ENCODE measurements at regions not wholly inside any gene's neighbourhood (a gene's known extent, or its start where the extent isn't known, plus 50 kb on each side); places are given as distances from the start of the nearest gene placed in this dataset.

DNA sequence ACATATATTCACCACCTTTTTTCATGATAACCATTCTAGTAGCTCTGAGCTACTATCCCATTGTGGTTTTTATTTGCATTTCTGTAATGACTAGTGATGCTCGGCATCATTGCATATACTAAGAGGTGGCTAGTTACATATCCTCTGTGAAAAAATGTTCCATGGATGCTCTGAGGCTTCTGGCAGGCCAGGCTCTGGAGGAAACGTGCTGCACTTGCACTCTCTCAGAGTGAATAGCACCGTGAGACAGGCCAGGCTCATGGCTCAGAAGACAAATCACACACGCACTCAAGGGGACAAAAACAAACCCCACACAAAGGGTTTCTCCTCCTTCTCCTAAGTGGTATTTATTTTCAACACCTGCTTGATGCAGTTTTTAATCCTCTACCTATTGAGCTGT lies 1085.3 kb upstream of the CNTNAP5 start:
- no peak overlapping the region for H3K4me3 ChIP-seq
- no peak overlapping the region for H3K27ac ChIP-seq
- no peaks in the 10 kb centered on the region for H3K4me1 ChIP-seq (ENCODE audit: low read depth)
- H3K36me3 ChIP-seq, result no peaks in the 10 kb centered on the region
- TF ChIP-seq, protein P1, sequence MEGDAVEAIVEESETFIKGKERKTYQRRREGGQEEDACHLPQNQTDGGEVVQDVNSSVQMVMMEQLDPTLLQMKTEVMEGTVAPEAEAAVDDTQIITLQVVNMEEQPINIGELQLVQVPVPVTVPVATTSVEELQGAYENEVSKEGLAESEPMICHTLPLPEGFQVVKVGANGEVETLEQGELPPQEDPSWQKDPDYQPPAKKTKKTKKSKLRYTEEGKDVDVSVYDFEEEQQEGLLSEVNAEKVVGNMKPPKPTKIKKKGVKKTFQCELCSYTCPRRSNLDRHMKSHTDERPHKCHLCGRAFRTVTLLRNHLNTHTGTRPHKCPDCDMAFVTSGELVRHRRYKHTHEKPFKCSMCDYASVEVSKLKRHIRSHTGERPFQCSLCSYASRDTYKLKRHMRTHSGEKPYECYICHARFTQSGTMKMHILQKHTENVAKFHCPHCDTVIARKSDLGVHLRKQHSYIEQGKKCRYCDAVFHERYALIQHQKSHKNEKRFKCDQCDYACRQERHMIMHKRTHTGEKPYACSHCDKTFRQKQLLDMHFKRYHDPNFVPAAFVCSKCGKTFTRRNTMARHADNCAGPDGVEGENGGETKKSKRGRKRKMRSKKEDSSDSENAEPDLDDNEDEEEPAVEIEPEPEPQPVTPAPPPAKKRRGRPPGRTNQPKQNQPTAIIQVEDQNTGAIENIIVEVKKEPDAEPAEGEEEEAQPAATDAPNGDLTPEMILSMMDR (IDR thresholded peaks at IDR 0.05; ENCODE audit: low read depth, low read length), result no peak
- H3K27me3 ChIP-seq, result no peaks in the 10 kb centered on the region
- H3K9me3 ChIP-seq (ENCODE audit: low read depth), result no peaks in the 10 kb centered on the region
- peak in 1 of 2 donors; percentile 18 for DNase-seq (ENCODE audit: low read depth in 1 of 2, low spot score in 1 of 2)

DNA sequence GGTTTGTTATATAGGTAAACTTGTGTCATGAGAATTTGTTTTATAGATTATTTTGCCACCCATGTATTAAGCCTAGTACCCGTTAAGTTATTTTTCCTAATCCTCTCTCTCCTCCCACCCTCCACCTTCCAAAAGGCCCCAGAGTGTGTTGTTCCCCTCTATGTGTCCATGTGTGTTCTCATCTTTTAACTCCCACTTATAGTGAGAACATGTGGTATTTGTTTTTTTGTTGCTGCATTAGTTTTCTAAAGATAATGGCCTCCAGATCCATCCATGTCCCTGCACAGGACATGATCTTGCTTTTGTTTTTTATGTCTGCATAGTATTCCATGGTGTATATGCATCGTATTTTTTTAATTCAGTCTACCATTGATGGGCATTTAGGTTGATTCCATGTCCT lies 1075.6 kb upstream of the CNTNAP5 start:
- DNase-seq (ENCODE audit: low read depth in 1 of 2, low spot score in 1 of 2), result no peak
- no peak overlapping the region for H3K4me3 ChIP-seq
- TF ChIP-seq, protein P1 (IDR thresholded peaks at IDR 0.05; ENCODE audit: low read depth, low read length), result no peak
- no peaks in the 10 kb centered on the region for H3K9me3 ChIP-seq (ENCODE audit: low read depth)
- no peaks in the 10 kb centered on the region for H3K36me3 ChIP-seq
- H3K4me1 ChIP-seq (ENCODE audit: low read depth), result no peaks in the 10 kb centered on the region
- no peak overlapping the region for H3K27ac ChIP-seq
- no peaks in the 10 kb centered on the region for H3K27me3 ChIP-seq

DNA sequence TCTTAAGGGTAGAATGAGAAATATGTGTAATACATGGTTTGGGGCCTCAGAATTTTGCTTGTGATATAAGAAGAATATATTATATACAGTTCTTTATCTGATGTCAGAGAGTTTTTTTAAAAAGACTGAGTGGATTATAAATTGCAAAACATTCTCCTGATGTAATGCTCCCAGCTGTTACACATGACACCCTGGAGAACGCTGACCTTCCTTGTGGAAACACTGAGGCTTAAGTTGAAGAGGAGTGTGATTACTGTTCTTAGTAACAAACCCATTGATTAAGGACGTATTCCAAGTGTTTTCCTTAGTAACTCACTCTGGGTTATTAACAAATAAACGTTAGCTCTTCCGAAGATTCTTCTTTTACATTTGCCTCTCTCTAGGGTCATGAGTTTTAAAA lies 1069.3 kb upstream of the CNTNAP5 start:
- DNase-seq (ENCODE audit: low read depth in 1 of 2, low spot score in 1 of 2), result peak in 1 of 2 donors; percentile 69
- Histone ChIP-seq H3K4me3 (no peak overlapping the region), H3K9me3 (ENCODE audit: low read depth) (no peaks in the 10 kb centered on the region), H3K27ac (no peak overlapping the region), H3K36me3 (no peaks in the 10 kb centered on the region), H3K27me3 (no peaks in the 10 kb centered on the region), H3K4me1 (ENCODE audit: low read depth) (no peaks in the 10 kb centered on the region)
- TF ChIP-seq, protein P1 (IDR thresholded peaks at IDR 0.05; ENCODE audit: low read depth, low read length), result no peak

DNA sequence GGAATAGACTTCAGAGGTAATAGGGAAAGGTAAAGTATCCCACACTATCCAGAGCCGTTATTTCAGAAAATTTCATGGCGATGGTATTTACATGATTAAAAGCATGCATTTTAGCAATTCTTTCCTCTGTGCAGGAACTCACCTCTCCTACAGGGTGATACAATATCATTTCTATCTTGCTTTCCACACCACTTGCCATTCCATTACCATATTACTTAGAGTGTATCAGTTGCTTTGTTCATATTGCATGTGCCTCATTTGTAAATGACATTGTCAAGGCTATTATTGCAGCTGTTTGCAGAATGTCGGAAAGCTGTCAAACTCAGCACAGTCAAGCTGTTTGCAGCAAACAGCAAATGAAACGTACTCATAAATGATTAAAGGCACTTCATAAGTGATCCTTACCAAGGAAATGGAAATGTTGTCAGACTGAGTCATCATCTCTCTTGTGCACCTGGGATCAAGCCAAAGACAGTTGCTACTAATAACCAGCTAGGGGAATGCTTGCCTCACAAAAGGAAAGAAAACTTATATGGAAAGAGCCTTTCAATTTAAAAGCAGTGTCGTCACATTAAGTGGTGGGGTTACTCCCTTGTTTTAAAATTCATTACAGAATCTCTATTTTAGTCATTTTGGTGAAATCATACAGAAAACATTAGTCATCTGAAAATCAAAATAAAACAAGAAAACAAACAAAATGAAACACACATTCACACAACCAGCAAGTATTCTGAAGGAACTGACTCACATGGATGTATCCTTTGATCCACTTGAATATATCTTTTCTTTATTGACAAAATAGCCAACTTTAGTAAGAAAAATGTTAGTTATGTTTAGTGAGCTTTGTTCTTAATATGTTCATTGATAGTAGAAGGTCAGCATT lies 1064.1 kb upstream of the CNTNAP5 start:
- TF ChIP-seq, protein P1 (IDR thresholded peaks at IDR 0.05; ENCODE audit: low read depth, low read length), result peak; percentile 37
- H3K9me3 ChIP-seq (ENCODE audit: low read depth), result no peaks in the 10 kb centered on the region
- no peaks in the 10 kb centered on the region for H3K27me3 ChIP-seq
- no peaks in the 10 kb centered on the region for H3K4me1 ChIP-seq (ENCODE audit: low read depth)
- H3K4me3 ChIP-seq, result no peak overlapping the region
- no peaks in the 10 kb centered on the region for H3K36me3 ChIP-seq
- no peak overlapping the region for H3K27ac ChIP-seq
- peak in 1 of 2 donors; percentile 94 for DNase-seq (ENCODE audit: low read depth in 1 of 2, low spot score in 1 of 2)

DNA sequence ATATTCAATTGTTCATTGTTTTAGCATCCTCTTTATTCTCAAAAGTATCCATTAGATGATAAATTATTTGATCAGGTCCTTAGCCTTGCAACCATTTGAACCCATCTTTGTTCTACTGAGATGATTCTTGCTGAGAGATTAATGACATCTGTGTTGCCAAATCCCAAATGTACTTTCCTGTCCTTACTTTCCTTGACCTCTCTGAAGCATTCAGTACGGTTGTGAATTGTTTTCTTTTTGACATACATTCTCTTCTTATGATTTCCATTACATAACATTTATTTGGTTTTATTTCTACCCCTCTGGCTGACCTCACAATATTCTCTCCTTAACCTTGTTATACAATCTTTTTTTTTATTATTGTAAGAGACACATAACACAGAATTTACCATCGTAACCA lies 1058.6 kb upstream of the CNTNAP5 start:
- no peak overlapping the region for H3K4me3 ChIP-seq
- TF ChIP-seq, protein P1 (IDR thresholded peaks at IDR 0.05; ENCODE audit: low read depth, low read length), result no peak
- no peaks in the 10 kb centered on the region for H3K9me3 ChIP-seq (ENCODE audit: low read depth)
- H3K27ac ChIP-seq, result no peak overlapping the region
- H3K27me3 ChIP-seq, result no peaks in the 10 kb centered on the region
- no peaks in the 10 kb centered on the region for H3K4me1 ChIP-seq (ENCODE audit: low read depth)
- no peak for DNase-seq (ENCODE audit: low read depth in 1 of 2, low spot score in 1 of 2)
- no peaks in the 10 kb centered on the region for H3K36me3 ChIP-seq
